HL-60 (cell line): ENCODE measurements at regions not wholly inside any gene's neighbourhood (a gene's known extent, or its start where the extent isn't known, plus 50 kb on each side); places are given as distances from the start of the nearest gene placed in this dataset.

Source experiments
- DNase-seq, 2 experiments: peaks; one replicate each; pipeline ENCODE4 v3.0.0-alpha.2; 2010 to 2020; ENCODE audit warnings: low read depth in 1 of 2, low spot score in 1 of 2
- H3K27ac ChIP-seq: fragments of 250-450 bp; sonication (Bioruptor Pico); replicated peaks from 2 replicates; pipeline ENCODE4 v1.5.1; 2020; ENCODE audit warnings: mild to moderate bottlenecking, moderate library complexity
- H3K27me3 ChIP-seq: fragments of 250-450 bp; sonication (Bioruptor Pico); 2 replicates; pipeline ENCODE4 v1.5.1; 2021; ENCODE audit warnings: mild to moderate bottlenecking, moderate library complexity; ENCODE audit not compliant: insufficient read depth, poor library complexity, severe bottlenecking
- H3K4me3 ChIP-seq: replicated peaks from 2 replicates; pipeline ENCODE4 v1.5.1; 2011; ENCODE audit warnings: mild to moderate bottlenecking, control low read depth, low read length; ENCODE audit not compliant: insufficient read depth
- CTCF ChIP-seq: IDR thresholded peaks from one replicate; pipeline ENCODE4 v1.5.1; 2011; ENCODE audit warnings: low read length, control low read depth, inconsistent platforms; ENCODE audit not compliant: insufficient read depth
- GABPA ChIP-seq: IDR thresholded peaks from 2 replicates; pipeline ENCODE4 v1.6.1; 2012; ENCODE audit warnings: low read depth
- POLR2AphosphoS5 ChIP-seq: IDR thresholded peaks from 2 replicates; pipeline ENCODE4 v1.6.1; 2012; ENCODE audit warnings: low read depth
- REST ChIP-seq: IDR thresholded peaks from 2 replicates; pipeline ENCODE4 v1.6.1; 2012; ENCODE audit warnings: low read depth; ENCODE audit not compliant: insufficient replicate concordance
- SPI1 ChIP-seq: IDR thresholded peaks from 2 replicates; pipeline ENCODE4 v1.6.1; 2012; ENCODE audit warnings: low read depth, mild to moderate bottlenecking, borderline replicate concordance

- no peak for DNase-seq
- no peak overlapping the region for H3K4me3 ChIP-seq
- H3K27me3 ChIP-seq: no peaks in the 10 kb centered on the region
- no peak for TF ChIP-seq POLR2AphosphoS5
- TF ChIP-seq CTCF: no peak
- TF ChIP-seq GABPA: no peak
- TF ChIP-seq SPI1: no peak
- H3K27ac ChIP-seq: no peak overlapping the region
These were observed 297.8 kb upstream of the AZI2 start for GRCh38 chr3:28646435-28646834.

- TF ChIP-seq GABPA (no peak), POLR2AphosphoS5 (no peak), SPI1 (no peak), CTCF (no peak), REST (no peak)
- no peak overlapping the region for H3K27ac ChIP-seq
- H3K4me3 ChIP-seq: no peak overlapping the region
- H3K27me3 ChIP-seq: no peaks in the 10 kb centered on the region
- DNase-seq: no peak
These were observed 300.6 kb upstream of the AZI2 start for GRCh38 chr3:28649266-28649665.

- no peak overlapping the region for H3K27ac ChIP-seq
- no peak for TF ChIP-seq REST
- TF ChIP-seq POLR2AphosphoS5: no peak
- no peak for TF ChIP-seq CTCF
- no peak for TF ChIP-seq SPI1
- TF ChIP-seq GABPA: no peak
- no peak overlapping the region for H3K4me3 ChIP-seq
- no peaks in the 10 kb centered on the region for H3K27me3 ChIP-seq
- no peak for DNase-seq
These were observed 302.5 kb upstream of the AZI2 start for GRCh38 chr3:28651159-28651558.

DNA sequence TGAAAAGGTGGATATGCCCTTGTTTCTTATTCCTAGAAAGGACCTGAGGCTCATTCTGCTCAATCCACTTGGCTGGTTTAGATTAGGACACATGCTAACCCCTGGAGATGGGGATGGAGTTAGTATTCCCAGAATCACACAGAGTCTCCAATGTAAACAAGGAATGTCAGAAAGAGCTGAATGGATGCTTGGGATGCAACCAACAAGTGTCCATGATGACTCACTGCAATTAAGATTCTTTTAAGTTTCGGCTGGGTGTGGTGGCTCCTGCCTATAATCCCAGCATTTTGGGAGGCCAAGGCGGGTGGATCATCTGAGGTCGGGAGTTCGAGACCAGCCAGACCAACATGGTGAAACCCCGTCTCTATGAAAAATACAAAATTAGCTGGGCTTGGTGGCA is 315.5 kb upstream of the AZI2 start:
- H3K4me3 ChIP-seq: no peak overlapping the region
- H3K27me3 ChIP-seq: no peaks in the 10 kb centered on the region
- H3K27ac ChIP-seq: no peak overlapping the region
- TF ChIP-seq SPI1: no peak
- no peak for TF ChIP-seq POLR2AphosphoS5
- TF ChIP-seq CTCF: no peak
- no peak for TF ChIP-seq GABPA
- no peak for TF ChIP-seq REST
- no peak for DNase-seq
